ENCODE measurements at regions not wholly inside any gene's neighbourhood (a gene's known extent, or its start where the extent isn't known, plus 50 kb on each side); places are given as distances from the start of the nearest gene placed in this dataset.

DNA sequence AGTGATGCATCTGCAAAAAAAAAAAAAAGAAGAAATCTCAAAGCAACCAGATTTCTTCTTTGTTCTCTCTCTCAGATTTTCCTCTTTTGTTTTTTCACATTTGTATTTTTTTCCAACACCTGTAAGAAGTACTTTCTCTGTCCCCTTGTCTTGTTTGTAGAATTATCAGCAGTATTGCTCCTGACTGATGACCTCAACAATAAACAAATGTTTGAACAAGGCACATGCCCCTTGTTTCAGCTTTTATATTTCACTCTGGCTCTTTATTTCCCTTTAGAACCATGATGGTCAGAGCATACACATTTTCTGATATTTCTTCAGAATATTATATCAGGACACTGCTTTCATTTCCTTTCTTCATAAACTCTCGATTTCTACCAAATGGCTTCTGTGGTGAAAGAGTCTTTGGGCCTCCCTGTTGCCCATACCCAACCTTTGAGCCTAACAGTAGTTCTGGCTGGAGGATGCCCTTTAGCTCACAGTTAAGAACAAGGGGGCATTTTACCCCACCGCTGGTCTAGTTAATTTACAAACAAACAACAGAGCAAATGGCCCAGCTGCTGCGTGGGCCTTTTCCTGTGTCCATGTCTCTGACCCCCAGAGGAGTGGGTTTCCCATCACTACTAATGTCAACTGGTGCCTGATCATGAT is 142.5 kb upstream of the SMAD1 start:
- Histone ChIP-seq H3K27me3 (ENCODE audit: control insufficient read depth in 1 of 2, insufficient read depth in 2 of 2, low read length in 1 of 2) (no peaks in the 10 kb centered on the region), H3K9me3 (ENCODE audit: control insufficient read depth, low read length) (no peaks in the 10 kb centered on the region), H3K4me3 (ENCODE audit: low read length in 2 of 2) (no peak overlapping the region), H3K4me1 (ENCODE audit: control insufficient read depth in 1 of 2, insufficient read depth in 2 of 2, low read length in 2 of 2) (no peaks in the 10 kb centered on the region), H3K36me3 (ENCODE audit: control insufficient read depth in 1 of 2, insufficient read depth in 2 of 2, low read length in 1 of 2) (no peaks in the 10 kb centered on the region), H3K27ac (ENCODE audit: low read depth in 1 of 2, low read length in 2 of 2) (no peak overlapping the region)
- DNase-seq (no peak), ATAC-seq (ENCODE audit: low FRiP score) (no peak)
- 67 to 72% methylated on average over 3 of the region's 3 CpGs for WGBS, 2 donors
- intact Hi-C loops (cut with DNase I): no loop called here

DNA sequence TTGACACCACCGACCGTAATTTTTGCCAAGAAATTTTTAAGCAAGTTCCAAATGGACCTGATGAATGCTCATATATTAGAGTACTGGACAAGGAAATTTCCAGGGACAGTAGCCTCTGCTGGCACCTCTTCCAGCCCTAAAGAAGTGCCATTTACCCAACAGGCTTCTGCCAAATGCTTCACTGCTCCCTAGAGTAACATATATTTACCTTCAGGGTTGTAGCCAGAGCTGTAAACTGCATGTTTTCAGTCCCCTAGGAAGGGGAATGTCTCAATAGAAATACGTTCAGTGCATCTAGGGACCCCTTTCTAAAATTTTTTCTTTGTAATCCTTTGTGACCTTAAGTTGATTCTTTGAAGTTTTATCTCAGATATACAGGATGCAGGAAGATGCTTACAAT is 143.1 kb upstream of the SMAD1 start:
- WGBS, 2 donors: 12 to 19% methylated on average over 3 of the region's 3 CpGs
- no peak for ATAC-seq (ENCODE audit: low FRiP score)
- Histone ChIP-seq H3K4me3 (ENCODE audit: low read length in 2 of 2) (no peak overlapping the region), H3K27me3 (ENCODE audit: control insufficient read depth in 1 of 2, insufficient read depth in 2 of 2, low read length in 1 of 2) (no peaks in the 10 kb centered on the region), H3K4me1 (ENCODE audit: control insufficient read depth in 1 of 2, insufficient read depth in 2 of 2, low read length in 2 of 2) (no peaks in the 10 kb centered on the region), H3K9me3 (ENCODE audit: control insufficient read depth, low read length) (no peaks in the 10 kb centered on the region), H3K27ac (ENCODE audit: low read depth in 1 of 2, low read length in 2 of 2) (no peak overlapping the region), H3K36me3 (ENCODE audit: control insufficient read depth in 1 of 2, insufficient read depth in 2 of 2, low read length in 1 of 2) (no peaks in the 10 kb centered on the region)
- DNase-seq: no peak
- intact Hi-C loops (cut with DNase I): no loop called here

DNA sequence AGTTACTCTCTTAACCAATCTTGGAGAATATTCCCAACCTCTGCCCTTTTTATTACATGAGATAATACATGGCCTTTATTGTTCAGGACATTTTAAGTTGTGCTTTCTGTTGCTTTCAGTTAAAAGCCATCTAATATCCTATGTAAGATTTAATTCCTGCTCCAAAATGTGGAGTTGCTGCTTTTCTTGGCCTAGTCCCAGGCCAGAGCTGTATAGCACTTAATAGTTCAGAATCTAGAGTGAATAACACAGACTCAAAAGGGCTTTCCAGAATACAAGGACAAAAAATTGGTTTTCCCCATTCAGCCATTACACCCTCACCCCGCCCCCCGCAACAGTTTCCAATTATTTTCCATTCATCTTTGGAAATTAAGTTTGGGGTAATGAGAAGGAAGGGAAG is 144.3 kb upstream of the SMAD1 start:
- H3K9me3 ChIP-seq (ENCODE audit: control insufficient read depth, low read length): no peaks in the 10 kb centered on the region
- no peak overlapping the region for H3K4me3 ChIP-seq (ENCODE audit: low read length in 2 of 2)
- WGBS, 2 donors: 92 to 93% methylated on average over 2 of the region's 2 CpGs

GRCh38 chr4:145333786-145334185 is 147.9 kb upstream of the SMAD1 start:
- Histone ChIP-seq H3K9me3 (ENCODE audit: control insufficient read depth, low read length) (no peaks in the 10 kb centered on the region), H3K36me3 (ENCODE audit: control insufficient read depth in 1 of 2, insufficient read depth in 2 of 2, low read length in 1 of 2) (no peaks in the 10 kb centered on the region), H3K27ac (ENCODE audit: low read depth in 1 of 2, low read length in 2 of 2) (no peak overlapping the region), H3K27me3 (ENCODE audit: control insufficient read depth in 1 of 2, insufficient read depth in 2 of 2, low read length in 1 of 2) (no peaks in the 10 kb centered on the region), H3K4me3 (ENCODE audit: low read length in 2 of 2) (no peak overlapping the region), H3K4me1 (ENCODE audit: control insufficient read depth in 1 of 2, insufficient read depth in 2 of 2, low read length in 2 of 2) (no peaks in the 10 kb centered on the region)
- DNase-seq (no peak), ATAC-seq (ENCODE audit: low FRiP score) (no peak)
- intact Hi-C loops (cut with DNase I): no loop called here
- WGBS, 2 donors: 14 to 16% methylated on average over 3 of the region's 3 CpGs

More for the DNA sequence above, 144.3 kb upstream of the SMAD1 start:
- no peaks in the 10 kb centered on the region for H3K27me3 ChIP-seq (ENCODE audit: control insufficient read depth in 1 of 2, insufficient read depth in 2 of 2, low read length in 1 of 2)
- no peaks in the 10 kb centered on the region for H3K36me3 ChIP-seq (ENCODE audit: control insufficient read depth in 1 of 2, insufficient read depth in 2 of 2, low read length in 1 of 2)
- H3K27ac ChIP-seq (ENCODE audit: low read depth in 1 of 2, low read length in 2 of 2): no peak overlapping the region
- no peaks in the 10 kb centered on the region for H3K4me1 ChIP-seq (ENCODE audit: control insufficient read depth in 1 of 2, insufficient read depth in 2 of 2, low read length in 2 of 2)
- intact Hi-C loops (cut with DNase I): no loop called here
- ATAC-seq (ENCODE audit: low FRiP score) (no peak), DNase-seq (no peak)

- WGBS, 2 donors: 79 to 81% methylated on average over 2 of the region's 2 CpGs
- Histone ChIP-seq H3K9me3 (ENCODE audit: control insufficient read depth, low read length) (no peaks in the 10 kb centered on the region), H3K27ac (ENCODE audit: low read depth in 1 of 2, low read length in 2 of 2) (no peak overlapping the region), H3K27me3 (ENCODE audit: control insufficient read depth in 1 of 2, insufficient read depth in 2 of 2, low read length in 1 of 2) (no peaks in the 10 kb centered on the region), H3K4me1 (ENCODE audit: control insufficient read depth in 1 of 2, insufficient read depth in 2 of 2, low read length in 2 of 2) (no peaks in the 10 kb centered on the region), H3K4me3 (ENCODE audit: low read length in 2 of 2) (no peak overlapping the region), H3K36me3 (ENCODE audit: control insufficient read depth in 1 of 2, insufficient read depth in 2 of 2, low read length in 1 of 2) (no peaks in the 10 kb centered on the region)
- intact Hi-C loops (cut with DNase I): no loop called here
- ATAC-seq (ENCODE audit: low FRiP score) (no peak), DNase-seq (no peak)
Observed at GRCh38 chr4:145326491-145326890, 146.1 kb upstream of the OTUD4 start.

DNA sequence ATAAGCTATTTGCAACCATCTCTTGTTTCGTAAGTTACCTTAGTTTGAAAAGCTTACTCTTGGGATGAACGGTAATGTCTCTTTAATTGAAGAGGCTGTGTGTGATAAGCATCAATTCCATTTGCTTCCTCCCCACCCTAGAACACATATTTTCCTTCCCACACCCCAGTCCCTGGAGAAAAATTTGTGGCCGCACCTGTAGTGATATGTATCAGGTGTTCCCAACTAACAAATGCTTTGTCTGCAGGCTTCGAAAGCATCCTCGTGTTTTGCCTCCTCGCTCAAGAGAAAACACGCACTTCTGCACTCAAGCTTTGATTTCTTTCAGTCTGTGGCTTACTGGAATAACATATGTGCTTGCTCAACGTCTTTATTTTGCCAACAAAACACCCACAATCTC is 143.8 kb upstream of the OTUD4 start:
- Histone ChIP-seq H3K27ac (ENCODE audit: low read depth in 1 of 2, low read length in 2 of 2) (no peak overlapping the region), H3K36me3 (ENCODE audit: control insufficient read depth in 1 of 2, insufficient read depth in 2 of 2, low read length in 1 of 2) (no peaks in the 10 kb centered on the region), H3K9me3 (ENCODE audit: control insufficient read depth, low read length) (no peaks in the 10 kb centered on the region), H3K27me3 (ENCODE audit: control insufficient read depth in 1 of 2, insufficient read depth in 2 of 2, low read length in 1 of 2) (no peaks in the 10 kb centered on the region), H3K4me1 (ENCODE audit: control insufficient read depth in 1 of 2, insufficient read depth in 2 of 2, low read length in 2 of 2) (no peaks in the 10 kb centered on the region), H3K4me3 (ENCODE audit: low read length in 2 of 2) (no peak overlapping the region)
- DNase-seq: no peak
- intact Hi-C loops (cut with DNase I): loop anchor here in 1 of 2 donors (5.0 kb wide), 1 partner anchor 737 kb away; no protein-coding TSS in a partner anchor
- ATAC-seq (ENCODE audit: low FRiP score): no peak
- 69 to 75% methylated on average over 8 of the region's 8 CpGs for WGBS, 2 donors

DNA sequence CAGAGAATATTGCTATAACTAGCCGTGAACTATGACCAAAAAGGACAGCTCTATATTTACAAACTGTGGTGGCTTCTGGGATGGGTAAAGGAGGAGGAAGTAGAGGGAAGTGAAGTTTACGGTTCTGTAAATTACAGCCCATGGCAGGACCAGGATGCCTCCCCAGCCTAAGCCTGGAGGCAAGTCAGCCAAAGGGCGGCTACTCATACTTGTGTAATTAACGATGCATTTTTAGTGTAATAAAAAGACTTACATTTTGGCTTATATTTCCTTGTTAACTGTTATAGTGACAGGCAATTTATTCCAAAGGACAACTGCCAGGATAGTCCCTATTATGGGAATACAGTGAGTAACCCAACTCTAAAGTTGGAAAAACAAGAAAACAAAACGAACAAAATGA is 139.9 kb upstream of the OTUD4 start:
- no peak overlapping the region for H3K4me3 ChIP-seq (ENCODE audit: low read length in 2 of 2)
- no peaks in the 10 kb centered on the region for H3K9me3 ChIP-seq (ENCODE audit: control insufficient read depth, low read length)
- no peak overlapping the region for H3K27ac ChIP-seq (ENCODE audit: low read depth in 1 of 2, low read length in 2 of 2)
- no peaks in the 10 kb centered on the region for H3K27me3 ChIP-seq (ENCODE audit: control insufficient read depth in 1 of 2, insufficient read depth in 2 of 2, low read length in 1 of 2)
- intact Hi-C loops (cut with DNase I): loop anchor here in 1 of 2 donors (5.0 kb wide), 1 partner anchor 733 kb away; no protein-coding TSS in a partner anchor
- no peaks in the 10 kb centered on the region for H3K4me1 ChIP-seq (ENCODE audit: control insufficient read depth in 1 of 2, insufficient read depth in 2 of 2, low read length in 2 of 2)
- DNase-seq (no peak), ATAC-seq (ENCODE audit: low FRiP score) (no peak)
- H3K36me3 ChIP-seq (ENCODE audit: control insufficient read depth in 1 of 2, insufficient read depth in 2 of 2, low read length in 1 of 2): no peaks in the 10 kb centered on the region
- 57 to 66% methylated on average over 5 of the region's 5 CpGs for WGBS, 2 donors

- no peak overlapping the region for H3K27ac ChIP-seq (ENCODE audit: low read depth in 1 of 2, low read length in 2 of 2)
- no peaks in the 10 kb centered on the region for H3K9me3 ChIP-seq (ENCODE audit: control insufficient read depth, low read length)
- 64 to 70% methylated on average over 2 of the region's 2 CpGs for WGBS, 2 donors
- no peak overlapping the region for H3K4me3 ChIP-seq (ENCODE audit: low read length in 2 of 2)
- DNase-seq (no peak), ATAC-seq (ENCODE audit: low FRiP score) (no peak)
- no peaks in the 10 kb centered on the region for H3K27me3 ChIP-seq (ENCODE audit: control insufficient read depth in 1 of 2, insufficient read depth in 2 of 2, low read length in 1 of 2)
- H3K4me1 ChIP-seq (ENCODE audit: control insufficient read depth in 1 of 2, insufficient read depth in 2 of 2, low read length in 2 of 2): no peaks in the 10 kb centered on the region
- intact Hi-C loops (cut with DNase I): loop anchor here in 1 of 2 donors (5.0 kb wide), 1 partner anchor 732 kb away; no protein-coding TSS in a partner anchor
- H3K36me3 ChIP-seq (ENCODE audit: control insufficient read depth in 1 of 2, insufficient read depth in 2 of 2, low read length in 1 of 2): no peaks in the 10 kb centered on the region
Observed at GRCh38 chr4:145319751-145320150, 139.4 kb upstream of the OTUD4 start.

- peaks cover 2% of the 10 kb centered on the region for H3K9me3 ChIP-seq (ENCODE audit: control insufficient read depth, low read length)
- no peaks in the 10 kb centered on the region for H3K36me3 ChIP-seq (ENCODE audit: control insufficient read depth in 1 of 2, insufficient read depth in 2 of 2, low read length in 1 of 2)
- WGBS, 2 donors: 79 to 87% methylated on average over 2 of the region's 2 CpGs
- no peaks in the 10 kb centered on the region for H3K4me1 ChIP-seq (ENCODE audit: control insufficient read depth in 1 of 2, insufficient read depth in 2 of 2, low read length in 2 of 2)
- no peaks in the 10 kb centered on the region for H3K27me3 ChIP-seq (ENCODE audit: control insufficient read depth in 1 of 2, insufficient read depth in 2 of 2, low read length in 1 of 2)
- DNase-seq (no peak), ATAC-seq (ENCODE audit: low FRiP score) (no peak)
- no peak overlapping the region for H3K4me3 ChIP-seq (ENCODE audit: low read length in 2 of 2)
- intact Hi-C loops (cut with DNase I): no loop called here
- H3K27ac ChIP-seq (ENCODE audit: low read depth in 1 of 2, low read length in 2 of 2): no peak overlapping the region
Observed at GRCh38 chr4:145316897-145317574, 136.6 kb upstream of the OTUD4 start.
